H9 (cell line): ENCODE measurements at regions not wholly inside any gene's neighbourhood (a gene's known extent, or its start where the extent isn't known, plus 50 kb on each side); places are given as distances from the start of the nearest gene placed in this dataset.

Source experiments
- DNase-seq: peaks from one replicate; pipeline ENCODE4 v3.0.0-alpha.2; 2017
- H2AFZ ChIP-seq: one replicate; pipeline ENCODE4 v1.6.1; 2013; ENCODE audit warnings: mild to moderate bottlenecking, low read length, control low read depth, moderate library complexity
- H2AK5ac ChIP-seq: 2 replicates; pipeline ENCODE4 v1.6.1; 2013; ENCODE audit warnings: low read length, control low read depth, mixed read lengths; ENCODE audit not compliant: insufficient read length
- H2BK120ac ChIP-seq: one replicate; pipeline ENCODE4 v1.6.1; 2013; ENCODE audit warnings: low read depth, mild to moderate bottlenecking, low read length, control low read depth, inconsistent platforms; ENCODE audit not compliant: poor library complexity, severe bottlenecking
- H2BK12ac ChIP-seq: 2 replicates; pipeline ENCODE4 v1.6.1; 2013; ENCODE audit warnings: low read length, control low read depth, mixed read lengths, low read depth; ENCODE audit not compliant: insufficient read length
- H2BK15ac ChIP-seq: 2 replicates; pipeline ENCODE4 v1.6.1; 2013; ENCODE audit warnings: low read depth, low read length, control low read depth
- H2BK20ac ChIP-seq: one replicate; pipeline ENCODE4 v1.6.1; 2013; ENCODE audit warnings: low read depth, mild to moderate bottlenecking, low read length, control low read depth, inconsistent platforms; ENCODE audit not compliant: poor library complexity, severe bottlenecking
- H2BK5ac ChIP-seq: 2 replicates; pipeline ENCODE4 v1.6.1; 2013; ENCODE audit warnings: low read length, control low read depth, mixed read lengths; ENCODE audit not compliant: insufficient read length
- H3K14ac ChIP-seq: 2 replicates; pipeline ENCODE4 v1.6.1; 2013; ENCODE audit warnings: low read length, control low read depth; ENCODE audit not compliant: insufficient read depth
- H3K18ac ChIP-seq: 2 replicates; pipeline ENCODE4 v1.6.1; 2013; ENCODE audit warnings: low read depth, mild to moderate bottlenecking, mixed read lengths, low read length, control low read depth; ENCODE audit not compliant: insufficient read length
- H3K23ac ChIP-seq: 2 replicates; pipeline ENCODE4 v1.6.1; 2013; ENCODE audit warnings: low read length, control low read depth, mixed read lengths, low read depth; ENCODE audit not compliant: insufficient read length
- H3K23me2 ChIP-seq: 2 replicates; pipeline ENCODE4 v1.6.1; 2013; ENCODE audit warnings: low read depth, mild to moderate bottlenecking, mixed read lengths, low read length, control low read depth; ENCODE audit not compliant: insufficient read length, poor library complexity, severe bottlenecking
- H3K27ac ChIP-seq: 2 replicates; pipeline ENCODE4 v1.5.1; 2013; ENCODE audit warnings: low read length, control low read depth, mixed read lengths, low read depth; ENCODE audit not compliant: insufficient read length
- H3K27me3 ChIP-seq: 2 replicates; pipeline ENCODE4 v1.6.1; 2013; ENCODE audit warnings: low read length, control low read depth, inconsistent platforms; ENCODE audit not compliant: insufficient read depth
- H3K4ac ChIP-seq: 2 replicates; pipeline ENCODE4 v1.6.1; 2013; ENCODE audit warnings: low read depth, mild to moderate bottlenecking, control low read depth, inconsistent platforms, low read length, moderate library complexity
- H3K4me1 ChIP-seq: 2 replicates; pipeline ENCODE4 v1.6.1; 2013; ENCODE audit warnings: low read length, control low read depth, inconsistent platforms; ENCODE audit not compliant: insufficient read depth
- H3K4me2 ChIP-seq: 2 replicates; pipeline ENCODE4 v1.6.1; 2013; ENCODE audit warnings: low read length, control low read depth, mixed read lengths; ENCODE audit not compliant: insufficient read length, insufficient read depth
- H3K56ac ChIP-seq: 2 replicates; pipeline ENCODE4 v1.6.1; 2013; ENCODE audit warnings: low read depth, mild to moderate bottlenecking, mixed read lengths, low read length, control low read depth; ENCODE audit not compliant: insufficient read length
- H3K79me1 ChIP-seq: 2 replicates; pipeline ENCODE4 v1.6.1; 2013; ENCODE audit warnings: low read depth, mild to moderate bottlenecking, moderate library complexity, low read length, control low read depth, inconsistent platforms; ENCODE audit not compliant: insufficient read depth, poor library complexity, severe bottlenecking
- H3K79me2 ChIP-seq: 2 replicates; pipeline ENCODE4 v1.6.1; 2013; ENCODE audit warnings: low read length, control low read depth, inconsistent platforms; ENCODE audit not compliant: insufficient read depth
- H3K9ac ChIP-seq: 2 replicates; pipeline ENCODE4 v1.6.1; 2013; ENCODE audit warnings: low read length, control low read depth, mixed read lengths; ENCODE audit not compliant: insufficient read length; ENCODE audit errors: extremely low read depth
- H3K9me3 ChIP-seq: one replicate; pipeline ENCODE4 v1.6.1; 2013; ENCODE audit warnings: low read depth, low read length, inconsistent platforms; ENCODE audit not compliant: control insufficient read depth
- H3T11ph ChIP-seq: one replicate; pipeline ENCODE4 v1.6.1; 2013; ENCODE audit warnings: mild to moderate bottlenecking, low read length, control low read depth, inconsistent platforms
- H4K20me1 ChIP-seq: one replicate; pipeline ENCODE4 v1.6.1; 2013; ENCODE audit not compliant: control insufficient read depth, insufficient read length, insufficient read depth
- H4K5ac ChIP-seq: 2 replicates; pipeline ENCODE4 v1.6.1; 2013; ENCODE audit warnings: low read depth, mild to moderate bottlenecking, mixed read lengths, low read length, control low read depth; ENCODE audit not compliant: insufficient read length
- H4K8ac ChIP-seq: replicated peaks from 2 replicates; pipeline ENCODE4 v1.6.1; 2013; ENCODE audit warnings: low read length, control low read depth, mixed read lengths, low read depth; ENCODE audit not compliant: insufficient read length
- H4K91ac ChIP-seq: 2 replicates; pipeline ENCODE4 v1.6.1; 2013; ENCODE audit warnings: low read depth, mild to moderate bottlenecking, moderate library complexity, mixed read lengths, low read length, control low read depth; ENCODE audit not compliant: insufficient read length
- H3K27ac Mint-ChIP-seq, 3 experiments: 2 replicates in 2 of 3; 3 replicates in 1 of 3; pipeline ENCODE4 v1.8.0; 2020 to 2021; ENCODE audit warnings: mixed read lengths in 3 of 3, mild to moderate bottlenecking in 1 of 3, moderate library complexity in 1 of 3
- H3K27me3 Mint-ChIP-seq: 2 replicates; pipeline ENCODE4 v1.8.0; 2021; ENCODE audit warnings: low read depth, mild to moderate bottlenecking, moderate library complexity, mixed read lengths
- H3K36me3 Mint-ChIP-seq, 3 experiments: 2 replicates in 2 of 3; 3 replicates in 1 of 3; pipeline ENCODE4 v1.8.0; 2020 to 2021; ENCODE audit warnings: low read depth in 3 of 3, mixed read lengths in 3 of 3; ENCODE audit not compliant: insufficient read depth in 1 of 3
- H3K4me1 Mint-ChIP-seq, 2 experiments: 2 replicates each; pipeline ENCODE4 v1.8.0; 2020; ENCODE audit warnings: mixed read lengths in 2 of 2
- H3K4me3 Mint-ChIP-seq, 2 experiments: 2 replicates in 1 of 2; 3 replicates in 1 of 2; pipeline ENCODE4 v1.8.0; 2020 to 2021; ENCODE audit warnings: mild to moderate bottlenecking in 2 of 2, mixed read lengths in 2 of 2, moderate library complexity in 1 of 2
- H3K9me3 Mint-ChIP-seq, 2 experiments: 2 replicates in 1 of 2; 3 replicates in 1 of 2; pipeline ENCODE4 v1.8.0; 2020; ENCODE audit warnings: mild to moderate bottlenecking in 2 of 2, mixed read lengths in 2 of 2, moderate library complexity in 1 of 2
- CTCF ChIP-seq: fragments of 200-600 bp; sonication (generic); conservative IDR thresholded peaks from 3 replicates; pipeline ENCODE4 v1.8.0; 2021; ENCODE audit warnings: antibody characterized with exemption, mild to moderate bottlenecking
- WGBS: extraction: QIAGEN DNeasy Blood & Tissue Kit; methylation state at CpG from one replicate; pipeline ENCODE4 v1.1.7; 2013; ENCODE audit warnings: missing lambda C conversion rate, low lambda C conversion rate, mixed read lengths; ENCODE audit not compliant: insufficient read length; ENCODE audit errors: extremely low coverage; 5-methylcytosine and 5-hydroxymethylcytosine counted together

GRCh38 chr11:116654526-116654925 lies 118.3 kb downstream of the BUD13 start:
- H3K56ac ChIP-seq = no peak overlapping the region
- WGBS = no CpG with 5 or more reads among the region's 1 CpG
- H3K79me1 ChIP-seq = no peaks in the 10 kb centered on the region
- no peak overlapping the region for H3K9ac ChIP-seq
- H2BK5ac ChIP-seq = no peak overlapping the region
- peaks cover 13 to 29% of the 10 kb centered on the region in 2 experiments for H3K4me1 Mint-ChIP-seq
- H4K20me1 ChIP-seq = no peaks in the 10 kb centered on the region
- no peaks in the 10 kb centered on the region for H3K23me2 ChIP-seq
- H3K14ac ChIP-seq = no peak overlapping the region
- H3K23ac ChIP-seq = no peak overlapping the region
- H3K27me3 Mint-ChIP-seq = peaks cover 18% of the 10 kb centered on the region
- H3K27ac Mint-ChIP-seq = no peak overlapping the region
- H3K27me3 ChIP-seq = no peaks in the 10 kb centered on the region
- DNase-seq = no peak
- H3K9me3 Mint-ChIP-seq = peaks cover 6 to 8% of the 10 kb centered on the region in 2 experiments; a peak in 4 of 5 replicates
- H3K4me2 ChIP-seq = no peak overlapping the region
- H2AK5ac ChIP-seq = no peak overlapping the region
- no peak overlapping the region for H2BK20ac ChIP-seq
- no peak overlapping the region for H4K8ac ChIP-seq
- no peak overlapping the region for H3T11ph ChIP-seq
- TF ChIP-seq CTCF = no peak
- no peak overlapping the region for H2AFZ ChIP-seq
- no peaks in the 10 kb centered on the region; the same call in 1 of the 2 replicates for H3K4me1 ChIP-seq
- no peak overlapping the region for H2BK12ac ChIP-seq
- H3K18ac ChIP-seq = no peak overlapping the region
- H2BK15ac ChIP-seq = no peak overlapping the region
- no peak overlapping the region for H4K5ac ChIP-seq
- H3K27ac ChIP-seq = no peak overlapping the region
- H4K91ac ChIP-seq = no peak overlapping the region
- H3K4ac ChIP-seq = no peak overlapping the region
- peaks cover 0 to 10% (median 0%) of the 10 kb centered on the region in 3 experiments; a peak in 2 of 7 replicates for H3K36me3 Mint-ChIP-seq
- H3K4me3 Mint-ChIP-seq = no peak overlapping the region
- no peaks in the 10 kb centered on the region for H3K79me2 ChIP-seq
- H2BK120ac ChIP-seq = no peak overlapping the region
- H3K9me3 ChIP-seq = peaks cover 6% of the 10 kb centered on the region
